HUDEP-2 (cell line): ENCODE measurements at regions not wholly inside any gene's neighbourhood (a gene's known extent, or its start where the extent isn't known, plus 50 kb on each side); places are given as distances from the start of the nearest gene placed in this dataset.

Source experiments
- DNase-seq, 76 experiments: peaks; one replicate each; lab custom pipeline; 2025; ENCODE audit not compliant: unreplicated experiment in 76 of 76; lab: John Stamatoyannopoulos, UW

- no peak for DNase-seq
These were observed 134.6 kb upstream of the TBCA start for GRCh38 chr5:77910602-77911188.

GRCh38 chr5:77909237-77909636 is 133.1 kb upstream of the TBCA start:
- no peak for DNase-seq

GRCh38 chr5:77908787-77909186 is 132.6 kb upstream of the TBCA start:
- no peak for DNase-seq

GRCh38 chr5:77907786-77908185 is 131.6 kb upstream of the TBCA start:
- no peak for DNase-seq

GRCh38 chr5:77906806-77907205 is 130.7 kb upstream of the TBCA start:
- DNase-seq = no peak

GRCh38 chr5:77904362-77904761 is 128.2 kb upstream of the TBCA start:
- DNase-seq = no peak

GRCh38 chr5:77900691-77901090 is 124.6 kb upstream of the TBCA start:
- no peak for DNase-seq

- DNase-seq = no peak
These were observed 122.2 kb upstream of the TBCA start for GRCh38 chr5:77898385-77898784.

- DNase-seq = no peak
These were observed 120.2 kb upstream of the TBCA start for GRCh38 chr5:77896338-77896737.

- peak in 11 of 76 experiments; percentile 2 to 48 (median 6) for DNase-seq
These were observed 118.0 kb upstream of the TBCA start for GRCh38 chr5:77894103-77894502.

- peak in 54 of 76 experiments; percentile 2 to 75 (median 38) for DNase-seq
These were observed 117.2 kb upstream of the TBCA start for GRCh38 chr5:77893225-77893860.

GRCh38 chr5:77892061-77893010 is 116.2 kb upstream of the TBCA start:
- DNase-seq = no peak

GRCh38 chr5:77885519-77885918 is 109.4 kb upstream of the TBCA start:
- DNase-seq = no peak

GRCh38 chr5:77882670-77883257 is 106.6 kb upstream of the TBCA start:
- peak in 56 of 76 experiments; percentile 2 to 70 (median 22) for DNase-seq

GRCh38 chr5:77881528-77881927 is 105.4 kb upstream of the TBCA start:
- DNase-seq = peak in 73 of 76 experiments; percentile 41 to 93 (median 82)

GRCh38 chr5:77877516-77878355 is 101.6 kb upstream of the TBCA start:
- DNase-seq = no peak

GRCh38 chr5:77876862-77877502 is 100.8 kb upstream of the TBCA start:
- no peak for DNase-seq

GRCh38 chr5:77876316-77876715 is 100.2 kb upstream of the TBCA start:
- no peak for DNase-seq

GRCh38 chr5:77874691-77875090 is 98.6 kb upstream of the TBCA start:
- no peak for DNase-seq

- no peak for DNase-seq
These were observed 97.1 kb upstream of the TBCA start for GRCh38 chr5:77873239-77873638.
